H9 (cell line): ENCODE measurements at regions not wholly inside any gene's neighbourhood (a gene's known extent, or its start where the extent isn't known, plus 50 kb on each side); places are given as distances from the start of the nearest gene placed in this dataset.

Source experiments
- DNase-seq: peaks from one replicate; pipeline ENCODE4 v3.0.0-alpha.2; 2017
- H2AFZ ChIP-seq: one replicate; pipeline ENCODE4 v1.6.1; 2013; ENCODE audit warnings: mild to moderate bottlenecking, low read length, control low read depth, moderate library complexity
- H2AK5ac ChIP-seq: 2 replicates; pipeline ENCODE4 v1.6.1; 2013; ENCODE audit warnings: low read length, control low read depth, mixed read lengths; ENCODE audit not compliant: insufficient read length
- H2BK120ac ChIP-seq: one replicate; pipeline ENCODE4 v1.6.1; 2013; ENCODE audit warnings: low read depth, mild to moderate bottlenecking, low read length, control low read depth, inconsistent platforms; ENCODE audit not compliant: poor library complexity, severe bottlenecking
- H2BK12ac ChIP-seq: 2 replicates; pipeline ENCODE4 v1.6.1; 2013; ENCODE audit warnings: low read length, control low read depth, mixed read lengths, low read depth; ENCODE audit not compliant: insufficient read length
- H2BK15ac ChIP-seq: 2 replicates; pipeline ENCODE4 v1.6.1; 2013; ENCODE audit warnings: low read depth, low read length, control low read depth
- H2BK20ac ChIP-seq: one replicate; pipeline ENCODE4 v1.6.1; 2013; ENCODE audit warnings: low read depth, mild to moderate bottlenecking, low read length, control low read depth, inconsistent platforms; ENCODE audit not compliant: poor library complexity, severe bottlenecking
- H2BK5ac ChIP-seq: 2 replicates; pipeline ENCODE4 v1.6.1; 2013; ENCODE audit warnings: low read length, control low read depth, mixed read lengths; ENCODE audit not compliant: insufficient read length
- H3K14ac ChIP-seq: 2 replicates; pipeline ENCODE4 v1.6.1; 2013; ENCODE audit warnings: low read length, control low read depth; ENCODE audit not compliant: insufficient read depth
- H3K18ac ChIP-seq: 2 replicates; pipeline ENCODE4 v1.6.1; 2013; ENCODE audit warnings: low read depth, mild to moderate bottlenecking, mixed read lengths, low read length, control low read depth; ENCODE audit not compliant: insufficient read length
- H3K23ac ChIP-seq: 2 replicates; pipeline ENCODE4 v1.6.1; 2013; ENCODE audit warnings: low read length, control low read depth, mixed read lengths, low read depth; ENCODE audit not compliant: insufficient read length
- H3K23me2 ChIP-seq: 2 replicates; pipeline ENCODE4 v1.6.1; 2013; ENCODE audit warnings: low read depth, mild to moderate bottlenecking, mixed read lengths, low read length, control low read depth; ENCODE audit not compliant: insufficient read length, poor library complexity, severe bottlenecking
- H3K27ac ChIP-seq: 2 replicates; pipeline ENCODE4 v1.5.1; 2013; ENCODE audit warnings: low read length, control low read depth, mixed read lengths, low read depth; ENCODE audit not compliant: insufficient read length
- H3K27me3 ChIP-seq: 2 replicates; pipeline ENCODE4 v1.6.1; 2013; ENCODE audit warnings: low read length, control low read depth, inconsistent platforms; ENCODE audit not compliant: insufficient read depth
- H3K4ac ChIP-seq: 2 replicates; pipeline ENCODE4 v1.6.1; 2013; ENCODE audit warnings: low read depth, mild to moderate bottlenecking, control low read depth, inconsistent platforms, low read length, moderate library complexity
- H3K4me1 ChIP-seq: 2 replicates; pipeline ENCODE4 v1.6.1; 2013; ENCODE audit warnings: low read length, control low read depth, inconsistent platforms; ENCODE audit not compliant: insufficient read depth
- H3K4me2 ChIP-seq: 2 replicates; pipeline ENCODE4 v1.6.1; 2013; ENCODE audit warnings: low read length, control low read depth, mixed read lengths; ENCODE audit not compliant: insufficient read length, insufficient read depth
- H3K56ac ChIP-seq: 2 replicates; pipeline ENCODE4 v1.6.1; 2013; ENCODE audit warnings: low read depth, mild to moderate bottlenecking, mixed read lengths, low read length, control low read depth; ENCODE audit not compliant: insufficient read length
- H3K79me1 ChIP-seq: 2 replicates; pipeline ENCODE4 v1.6.1; 2013; ENCODE audit warnings: low read depth, mild to moderate bottlenecking, moderate library complexity, low read length, control low read depth, inconsistent platforms; ENCODE audit not compliant: insufficient read depth, poor library complexity, severe bottlenecking
- H3K79me2 ChIP-seq: 2 replicates; pipeline ENCODE4 v1.6.1; 2013; ENCODE audit warnings: low read length, control low read depth, inconsistent platforms; ENCODE audit not compliant: insufficient read depth
- H3K9ac ChIP-seq: 2 replicates; pipeline ENCODE4 v1.6.1; 2013; ENCODE audit warnings: low read length, control low read depth, mixed read lengths; ENCODE audit not compliant: insufficient read length; ENCODE audit errors: extremely low read depth
- H3K9me3 ChIP-seq: one replicate; pipeline ENCODE4 v1.6.1; 2013; ENCODE audit warnings: low read depth, low read length, inconsistent platforms; ENCODE audit not compliant: control insufficient read depth
- H3T11ph ChIP-seq: one replicate; pipeline ENCODE4 v1.6.1; 2013; ENCODE audit warnings: mild to moderate bottlenecking, low read length, control low read depth, inconsistent platforms
- H4K20me1 ChIP-seq: one replicate; pipeline ENCODE4 v1.6.1; 2013; ENCODE audit not compliant: control insufficient read depth, insufficient read length, insufficient read depth
- H4K5ac ChIP-seq: 2 replicates; pipeline ENCODE4 v1.6.1; 2013; ENCODE audit warnings: low read depth, mild to moderate bottlenecking, mixed read lengths, low read length, control low read depth; ENCODE audit not compliant: insufficient read length
- H4K8ac ChIP-seq: replicated peaks from 2 replicates; pipeline ENCODE4 v1.6.1; 2013; ENCODE audit warnings: low read length, control low read depth, mixed read lengths, low read depth; ENCODE audit not compliant: insufficient read length
- H4K91ac ChIP-seq: 2 replicates; pipeline ENCODE4 v1.6.1; 2013; ENCODE audit warnings: low read depth, mild to moderate bottlenecking, moderate library complexity, mixed read lengths, low read length, control low read depth; ENCODE audit not compliant: insufficient read length
- H3K27ac Mint-ChIP-seq, 3 experiments: 2 replicates in 2 of 3; 3 replicates in 1 of 3; pipeline ENCODE4 v1.8.0; 2020 to 2021; ENCODE audit warnings: mixed read lengths in 3 of 3, mild to moderate bottlenecking in 1 of 3, moderate library complexity in 1 of 3
- H3K27me3 Mint-ChIP-seq: 2 replicates; pipeline ENCODE4 v1.8.0; 2021; ENCODE audit warnings: low read depth, mild to moderate bottlenecking, moderate library complexity, mixed read lengths
- H3K36me3 Mint-ChIP-seq, 3 experiments: 2 replicates in 2 of 3; 3 replicates in 1 of 3; pipeline ENCODE4 v1.8.0; 2020 to 2021; ENCODE audit warnings: low read depth in 3 of 3, mixed read lengths in 3 of 3; ENCODE audit not compliant: insufficient read depth in 1 of 3
- H3K4me1 Mint-ChIP-seq, 2 experiments: 2 replicates each; pipeline ENCODE4 v1.8.0; 2020; ENCODE audit warnings: mixed read lengths in 2 of 2
- H3K4me3 Mint-ChIP-seq, 2 experiments: 2 replicates in 1 of 2; 3 replicates in 1 of 2; pipeline ENCODE4 v1.8.0; 2020 to 2021; ENCODE audit warnings: mild to moderate bottlenecking in 2 of 2, mixed read lengths in 2 of 2, moderate library complexity in 1 of 2
- H3K9me3 Mint-ChIP-seq, 2 experiments: 2 replicates in 1 of 2; 3 replicates in 1 of 2; pipeline ENCODE4 v1.8.0; 2020; ENCODE audit warnings: mild to moderate bottlenecking in 2 of 2, mixed read lengths in 2 of 2, moderate library complexity in 1 of 2
- CTCF ChIP-seq: fragments of 200-600 bp; sonication (generic); conservative IDR thresholded peaks from 3 replicates; pipeline ENCODE4 v1.8.0; 2021; ENCODE audit warnings: antibody characterized with exemption, mild to moderate bottlenecking
- WGBS: extraction: QIAGEN DNeasy Blood & Tissue Kit; methylation state at CpG from one replicate; pipeline ENCODE4 v1.1.7; 2013; ENCODE audit warnings: missing lambda C conversion rate, low lambda C conversion rate, mixed read lengths; ENCODE audit not compliant: insufficient read length; ENCODE audit errors: extremely low coverage; 5-methylcytosine and 5-hydroxymethylcytosine counted together

DNA sequence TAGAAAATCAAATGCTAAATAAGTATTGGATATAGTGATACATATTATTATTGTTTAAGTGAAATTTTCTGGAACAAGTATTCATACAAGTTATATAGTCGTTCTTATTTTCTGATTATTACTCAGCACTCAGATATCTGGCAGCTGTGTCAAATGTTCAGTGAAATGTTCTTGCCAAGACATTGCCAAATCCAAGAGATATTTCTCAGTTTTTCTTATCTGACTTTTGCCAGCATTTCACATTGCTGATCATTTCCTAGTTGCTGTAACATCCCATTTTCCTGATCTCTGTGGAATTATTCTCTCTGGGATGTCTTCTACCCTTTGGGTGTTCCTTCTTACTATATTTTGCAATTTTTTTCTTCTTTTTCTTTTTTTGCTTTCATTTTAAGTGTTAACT lies 262.3 kb downstream of the KIF2B start:
- DNase-seq, result no peak
- H2AK5ac ChIP-seq, result no peak overlapping the region
- Mint-ChIP-seq H3K27ac (peak overlapping the region in 1 of 3 experiments; percentile 67; a peak in 1 of 7 replicates), H3K27me3 (no peaks in the 10 kb centered on the region), H3K9me3 (peaks cover 3 to 5% of the 10 kb centered on the region in 2 experiments; a peak in 4 of 5 replicates), H3K36me3 (peaks cover 0 to 8% (median 5%) of the 10 kb centered on the region in 3 experiments; a peak in 5 of 7 replicates), H3K4me1 (peaks cover 6 to 11% of the 10 kb centered on the region in 2 experiments; a peak in 3 of 4 replicates), H3K4me3 (no peak overlapping the region)
- H4K8ac ChIP-seq, result no peak overlapping the region
- no peak overlapping the region for H3T11ph ChIP-seq
- no peak overlapping the region for H3K23ac ChIP-seq
- no peak overlapping the region for H2BK15ac ChIP-seq
- no peak overlapping the region for H2AFZ ChIP-seq
- H2BK12ac ChIP-seq, result no peak overlapping the region
- no peaks in the 10 kb centered on the region for H3K27me3 ChIP-seq
- H3K18ac ChIP-seq, result no peak overlapping the region
- no peak for TF ChIP-seq CTCF
- no peak overlapping the region for H3K56ac ChIP-seq
- H3K9me3 ChIP-seq, result no peaks in the 10 kb centered on the region
- no peak overlapping the region for H2BK120ac ChIP-seq
- no peak overlapping the region for H4K91ac ChIP-seq
- H4K5ac ChIP-seq, result no peak overlapping the region
- no peaks in the 10 kb centered on the region for H3K79me2 ChIP-seq
- H2BK5ac ChIP-seq, result no peak overlapping the region
- WGBS, result no CpG with 5 or more reads among the region's 1 CpG
- no peaks in the 10 kb centered on the region for H4K20me1 ChIP-seq
- H3K4me2 ChIP-seq, result no peak overlapping the region
- H3K4ac ChIP-seq, result no peak overlapping the region
- H3K4me1 ChIP-seq, result no peaks in the 10 kb centered on the region
- H3K23me2 ChIP-seq, result no peaks in the 10 kb centered on the region
- no peak overlapping the region for H3K14ac ChIP-seq
- H2BK20ac ChIP-seq, result no peak overlapping the region
- H3K79me1 ChIP-seq, result no peaks in the 10 kb centered on the region
- H3K9ac ChIP-seq, result no peak overlapping the region
- H3K27ac ChIP-seq, result no peak overlapping the region
